ENCODE measurements at regions not wholly inside any gene's neighbourhood (a gene's known extent, or its start where the extent isn't known, plus 50 kb on each side); places are given as distances from the start of the nearest gene placed in this dataset.

DNA sequence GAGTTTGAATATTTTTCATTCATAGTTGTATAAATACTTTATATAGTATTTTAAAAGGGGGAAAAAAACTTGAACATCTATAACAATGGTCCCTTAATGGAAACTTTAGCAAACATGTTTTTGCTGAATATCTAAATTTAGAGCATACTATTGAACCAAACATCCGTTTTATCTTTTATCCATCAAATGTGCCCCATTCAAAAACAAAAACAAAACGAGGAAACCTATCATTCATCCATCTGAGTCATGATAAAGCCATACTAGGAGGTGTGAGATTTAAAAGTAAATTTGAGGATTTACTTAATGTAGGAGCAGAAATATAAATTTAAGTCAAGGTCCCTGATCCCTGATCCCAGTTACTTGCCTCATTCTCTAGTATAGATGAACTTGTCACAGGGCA is 463.6 kb upstream of the MDFIC2 start:
- no peak overlapping the region for H3K4me3 Mint-ChIP-seq

GRCh38 chr3:70775257-70775656 is 462.8 kb upstream of the MDFIC2 start:
- H3K27me3 Mint-ChIP-seq = peaks cover 7% of the 10 kb centered on the region
- H3K9me3 Mint-ChIP-seq = peaks cover 9 to 11% of the 10 kb centered on the region in 2 donors
- peaks cover 13% of the 10 kb centered on the region for H3K4me1 Mint-ChIP-seq
- no peak for ATAC-seq
- no peak for DNase-seq
- H3K27ac Mint-ChIP-seq = no peak overlapping the region
- no peak overlapping the region for H3K4me3 Mint-ChIP-seq

More for the DNA sequence above, 463.6 kb upstream of the MDFIC2 start:
- H3K9me3 Mint-ChIP-seq = peaks cover 5 to 9% of the 10 kb centered on the region in 2 donors
- ATAC-seq (no peak), DNase-seq (no peak)
- no peaks in the 10 kb centered on the region for H3K27me3 Mint-ChIP-seq
- no peak overlapping the region for H3K27ac Mint-ChIP-seq
- H3K4me1 Mint-ChIP-seq = peaks cover 6% of the 10 kb centered on the region

DNA sequence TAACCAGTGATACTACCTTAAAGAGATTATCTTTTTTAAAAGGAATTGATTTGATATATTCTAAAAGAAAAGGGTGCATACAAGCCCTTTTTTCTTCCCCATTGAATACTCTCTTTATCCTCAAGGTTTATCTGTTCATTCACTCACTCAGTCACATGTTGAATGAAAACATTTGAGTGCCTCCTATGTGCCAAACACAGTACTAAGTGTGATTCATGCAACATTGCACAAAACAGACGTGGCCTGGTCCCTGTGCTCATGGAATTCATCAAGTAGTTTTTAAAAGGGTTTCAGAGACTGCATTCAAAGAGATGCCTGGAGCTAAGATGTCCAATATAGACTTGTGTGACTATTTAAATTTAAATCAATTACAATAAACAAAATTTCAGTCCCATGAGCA is 462.2 kb upstream of the MDFIC2 start:
- Mint-ChIP-seq H3K9me3 (peaks cover 12% of the 10 kb centered on the region in 2 donors), H3K4me1 (peaks cover 13% of the 10 kb centered on the region), H3K27me3 (peaks cover 13% of the 10 kb centered on the region), H3K4me3 (no peak overlapping the region), H3K27ac (no peak overlapping the region)
- ATAC-seq = no peak
- DNase-seq = no peak

GRCh38 chr3:70771426-70772147 is 459.1 kb upstream of the MDFIC2 start:
- H3K4me3 Mint-ChIP-seq = peak overlapping the region; percentile 22 to 24
- peaks cover 7 to 8% of the 10 kb centered on the region in 2 donors for H3K9me3 Mint-ChIP-seq
- ATAC-seq (peak; percentile 88), DNase-seq (peak in 1 of 2 donors; percentile 5)
- peaks cover 13% of the 10 kb centered on the region for H3K4me1 Mint-ChIP-seq
- peak overlapping the region; percentile 93 to 97 for H3K27ac Mint-ChIP-seq
- peaks cover 26% of the 10 kb centered on the region for H3K27me3 Mint-ChIP-seq

DNA sequence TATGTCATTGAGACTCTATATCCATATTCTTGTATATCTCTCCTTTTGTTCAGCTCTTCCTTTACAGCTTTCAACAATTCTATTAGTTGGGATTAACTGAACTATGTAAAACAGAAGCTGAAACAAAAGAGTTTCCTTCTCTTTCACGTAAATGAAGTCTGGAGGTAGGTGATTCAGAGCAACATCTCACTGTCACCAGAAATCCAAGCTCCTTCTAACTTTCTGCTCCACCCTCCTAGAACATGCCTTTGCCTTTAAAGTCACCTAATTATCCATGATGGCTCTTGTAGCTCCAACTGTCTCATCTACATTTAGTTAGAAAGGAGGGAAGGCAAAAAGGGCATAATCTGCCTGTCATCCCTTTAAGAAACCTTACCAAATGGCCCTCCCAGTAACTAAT is 458.2 kb upstream of the MDFIC2 start:
- Mint-ChIP-seq H3K27ac (peak overlapping the region; percentile 93 to 97), H3K4me3 (no peak overlapping the region), H3K9me3 (peaks cover 7 to 8% of the 10 kb centered on the region in 2 donors), H3K27me3 (peaks cover 36% of the 10 kb centered on the region), H3K4me1 (peaks cover 13% of the 10 kb centered on the region)
- ATAC-seq (no peak), DNase-seq (no peak)

- H3K27ac Mint-ChIP-seq = no peak overlapping the region
- peaks cover 29% of the 10 kb centered on the region for H3K4me1 Mint-ChIP-seq
- peaks cover 37% of the 10 kb centered on the region for H3K27me3 Mint-ChIP-seq
- peaks cover 6 to 7% of the 10 kb centered on the region in 2 donors for H3K9me3 Mint-ChIP-seq
- no peak for DNase-seq
- no peak for ATAC-seq
- H3K4me3 Mint-ChIP-seq = no peak overlapping the region
Observed at GRCh38 chr3:70766301-70766700, 453.9 kb upstream of the MDFIC2 start.

DNA sequence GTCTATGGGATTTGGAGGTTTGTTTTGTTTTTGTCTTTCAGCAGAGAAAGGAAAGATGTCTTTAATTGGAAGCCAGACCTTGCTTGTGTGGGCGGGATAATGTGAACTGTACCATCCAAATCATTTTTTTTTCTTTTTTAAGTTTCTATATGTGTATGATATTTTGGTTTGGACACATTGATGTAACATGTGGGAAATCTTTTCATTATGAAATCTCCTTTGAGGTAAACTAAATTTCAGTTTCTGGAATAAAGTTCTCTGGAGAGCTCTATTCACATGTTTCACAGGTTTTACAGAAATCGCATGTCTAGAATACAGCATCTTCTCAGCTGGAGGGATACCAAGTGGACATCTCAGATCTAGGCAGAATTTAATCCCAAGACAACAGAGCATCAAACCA is 451.5 kb upstream of the MDFIC2 start:
- DNase-seq (no peak), ATAC-seq (peak; percentile 59)
- H3K9me3 Mint-ChIP-seq = no peaks in the 10 kb centered on the region
- peaks cover 16% of the 10 kb centered on the region for H3K27me3 Mint-ChIP-seq
- peaks cover 20% of the 10 kb centered on the region for H3K4me1 Mint-ChIP-seq
- peak overlapping the region in 1 of 2 donors; percentile 24 for H3K27ac Mint-ChIP-seq
- H3K4me3 Mint-ChIP-seq = no peak overlapping the region

- H3K27me3 Mint-ChIP-seq = peaks cover 3% of the 10 kb centered on the region
- H3K4me3 Mint-ChIP-seq = no peak overlapping the region
- no peak for DNase-seq
- H3K4me1 Mint-ChIP-seq = no peaks in the 10 kb centered on the region
- no peak overlapping the region for H3K27ac Mint-ChIP-seq
- ATAC-seq = no peak
- H3K9me3 Mint-ChIP-seq = peaks cover 0 to 1% of the 10 kb centered on the region in 2 donors
Observed at GRCh38 chr3:70757658-70758057, 445.2 kb upstream of the MDFIC2 start.

DNA sequence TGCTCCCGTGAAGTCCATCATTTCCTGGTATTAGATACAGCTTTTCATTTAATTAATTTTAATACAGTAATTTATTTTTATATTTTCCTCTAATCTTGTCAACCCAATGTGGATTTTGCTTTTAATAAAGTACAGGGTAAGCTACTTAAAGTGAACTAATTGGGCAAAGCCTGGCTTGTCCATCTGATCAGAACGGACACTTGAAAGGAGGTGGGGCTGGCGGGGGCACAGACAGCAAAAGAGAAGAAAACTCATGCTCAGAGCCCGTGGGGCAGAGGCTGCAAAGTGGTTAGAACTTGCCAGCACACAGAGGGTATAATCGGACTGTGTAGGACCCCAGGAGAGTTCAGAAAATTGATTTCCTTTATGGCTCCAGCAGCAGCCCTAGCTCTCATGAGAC is 443.1 kb upstream of the MDFIC2 start:
- Mint-ChIP-seq H3K27me3 (peaks cover 23% of the 10 kb centered on the region), H3K9me3 (peaks cover 0 to 8% of the 10 kb centered on the region in 2 donors), H3K4me3 (no peak overlapping the region), H3K4me1 (no peaks in the 10 kb centered on the region), H3K27ac (no peak overlapping the region)
- DNase-seq (no peak), ATAC-seq (no peak)

DNA sequence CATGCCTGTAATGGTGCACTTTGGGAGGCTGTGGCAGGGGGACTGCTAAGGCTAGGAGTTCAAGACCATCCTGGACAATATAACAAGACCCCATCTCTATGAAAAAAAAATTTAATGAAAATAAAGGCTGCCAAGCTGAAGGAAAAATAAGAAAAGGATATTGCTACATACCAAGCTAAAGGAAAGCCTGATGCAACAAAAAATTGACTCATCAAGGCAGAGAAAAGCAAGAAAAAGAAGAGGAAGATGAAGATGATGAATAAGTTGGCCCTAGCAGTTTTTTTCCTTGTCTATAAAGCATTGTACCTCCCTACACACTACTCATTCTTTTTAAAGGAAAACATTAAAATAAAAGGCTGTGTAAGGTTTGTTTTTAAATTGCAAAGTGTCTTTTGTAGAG is 441.9 kb upstream of the MDFIC2 start:
- ATAC-seq = no peak
- Mint-ChIP-seq H3K9me3 (peaks cover 0 to 8% of the 10 kb centered on the region in 2 donors), H3K27ac (no peak overlapping the region), H3K4me1 (no peaks in the 10 kb centered on the region), H3K4me3 (no peak overlapping the region), H3K27me3 (peaks cover 32% of the 10 kb centered on the region)
- no peak for DNase-seq

DNA sequence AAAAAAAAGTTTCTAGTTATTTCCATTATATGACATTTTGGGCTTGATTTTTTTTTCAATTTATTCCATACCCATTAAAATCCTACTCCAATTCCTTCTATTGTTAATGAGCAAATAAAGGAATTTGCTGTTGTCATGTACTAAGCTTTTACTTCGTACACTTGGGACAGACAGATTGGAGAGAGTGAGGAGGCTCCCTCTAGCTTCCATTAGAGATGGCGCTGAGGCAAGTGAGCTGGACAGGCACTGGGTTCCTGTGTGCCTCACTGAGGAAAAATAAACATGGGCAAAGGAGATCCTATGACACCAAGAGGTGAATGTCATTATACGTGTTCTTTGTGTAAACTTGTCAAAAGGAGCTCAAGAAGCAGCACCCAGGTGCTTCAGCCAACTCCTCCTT is 441.1 kb upstream of the MDFIC2 start:
- no peak for DNase-seq
- H3K27me3 Mint-ChIP-seq = peaks cover 39% of the 10 kb centered on the region

GRCh38 chr3:70752051-70752450 is 439.6 kb upstream of the MDFIC2 start:
- Mint-ChIP-seq H3K27me3 (peaks cover 46% of the 10 kb centered on the region), H3K9me3 (peaks cover 0 to 8% of the 10 kb centered on the region in 2 donors), H3K4me3 (no peak overlapping the region), H3K27ac (no peak overlapping the region), H3K4me1 (no peaks in the 10 kb centered on the region)
- DNase-seq = no peak
- no peak for ATAC-seq

More for the DNA sequence above, 441.1 kb upstream of the MDFIC2 start:
- no peak overlapping the region for H3K4me3 Mint-ChIP-seq
- no peak for ATAC-seq
- H3K27ac Mint-ChIP-seq = peak overlapping the region in 1 of 2 donors; percentile 69
- H3K9me3 Mint-ChIP-seq = peaks cover 0 to 8% of the 10 kb centered on the region in 2 donors
- no peaks in the 10 kb centered on the region for H3K4me1 Mint-ChIP-seq

GRCh38 chr3:70749122-70749521 is 436.7 kb upstream of the MDFIC2 start:
- no peak for DNase-seq
- Mint-ChIP-seq H3K27me3 (peaks cover 46% of the 10 kb centered on the region), H3K27ac (no peak overlapping the region), H3K9me3 (peaks cover 0 to 8% of the 10 kb centered on the region in 2 donors), H3K4me3 (no peak overlapping the region), H3K4me1 (no peaks in the 10 kb centered on the region)
- ATAC-seq = no peak

- H3K27ac Mint-ChIP-seq = no peak overlapping the region
- no peak for ATAC-seq
- peaks cover 0 to 8% of the 10 kb centered on the region in 2 donors for H3K9me3 Mint-ChIP-seq
- DNase-seq = no peak
- no peak overlapping the region for H3K4me3 Mint-ChIP-seq
- no peaks in the 10 kb centered on the region for H3K4me1 Mint-ChIP-seq
- H3K27me3 Mint-ChIP-seq = peaks cover 46% of the 10 kb centered on the region
Observed at GRCh38 chr3:70748593-70748992, 436.2 kb upstream of the MDFIC2 start.

DNA sequence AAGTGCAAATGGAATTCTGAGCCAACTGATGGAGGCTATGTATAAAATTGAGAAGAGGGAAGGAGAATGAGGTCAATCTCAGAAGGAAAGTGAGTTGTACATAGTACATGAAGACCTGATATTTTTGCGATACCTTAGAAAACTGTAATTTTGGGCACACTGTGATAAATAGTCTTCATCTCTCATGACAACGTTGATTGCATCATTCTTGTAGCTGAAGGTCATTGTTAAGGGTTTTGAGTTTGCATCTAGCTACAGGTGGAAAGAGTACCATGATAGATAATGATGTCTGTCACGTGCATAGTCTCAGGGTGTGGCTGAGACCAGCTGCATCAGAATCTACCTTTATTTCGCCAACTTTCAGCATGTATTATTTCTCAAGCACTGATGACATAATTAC is 435.4 kb upstream of the MDFIC2 start:
- no peaks in the 10 kb centered on the region for H3K4me1 Mint-ChIP-seq
- no peak overlapping the region for H3K4me3 Mint-ChIP-seq
- ATAC-seq (no peak), DNase-seq (no peak)
- peaks cover 0 to 8% of the 10 kb centered on the region in 2 donors for H3K9me3 Mint-ChIP-seq
- no peak overlapping the region for H3K27ac Mint-ChIP-seq
- peaks cover 45% of the 10 kb centered on the region for H3K27me3 Mint-ChIP-seq

DNA sequence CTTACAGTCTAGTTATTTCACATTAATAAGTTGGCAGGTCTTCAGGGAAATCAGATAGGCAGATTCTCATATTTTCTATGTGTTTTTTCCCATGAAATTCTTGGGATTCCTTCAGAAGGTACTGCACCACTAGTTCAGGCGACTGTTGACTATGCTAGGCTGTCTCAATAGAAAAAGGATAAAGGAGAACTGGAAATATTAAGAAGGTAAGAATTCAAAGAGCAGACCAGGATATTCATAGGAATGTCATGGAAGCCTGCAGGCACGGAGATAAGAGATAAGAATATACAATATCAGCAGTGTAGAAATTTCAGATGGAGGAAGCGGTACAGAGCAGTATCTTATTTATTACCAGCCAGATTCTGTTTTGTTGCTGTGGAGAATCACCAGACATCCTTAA is 432.1 kb upstream of the MDFIC2 start:
- ATAC-seq (no peak), DNase-seq (no peak)
- Mint-ChIP-seq H3K9me3 (no peaks in the 10 kb centered on the region), H3K4me3 (no peak overlapping the region), H3K27me3 (peaks cover 16% of the 10 kb centered on the region), H3K27ac (no peak overlapping the region), H3K4me1 (no peaks in the 10 kb centered on the region)

- no peak overlapping the region for H3K4me3 Mint-ChIP-seq
- no peak overlapping the region for H3K27ac Mint-ChIP-seq
- peaks cover 8% of the 10 kb centered on the region for H3K27me3 Mint-ChIP-seq
- no peaks in the 10 kb centered on the region for H3K4me1 Mint-ChIP-seq
- H3K9me3 Mint-ChIP-seq = no peaks in the 10 kb centered on the region
- no peak for ATAC-seq
- no peak for DNase-seq
Observed at GRCh38 chr3:70743754-70744153, 431.3 kb upstream of the MDFIC2 start.
